Naive thymus-derived CD8-positive, alpha-beta T cell (primary cell): ENCODE measurements at regions not wholly inside any gene's neighbourhood (a gene's known extent, or its start where the extent isn't known, plus 50 kb on each side); places are given as distances from the start of the nearest gene placed in this dataset.

Experiments used
- ATAC-seq, 2 donors: fragments of 150-1000 bp; cut with Tn5 transposase in 1 of 2; sonication (Bioruptor Pico), chemical (Tn5 transposase) in 1 of 2; 1 replicate in 1 of 2; 2 replicates in 1 of 2; pipeline ENCODE4 v1.10.0; 2021; ENCODE audit warnings: mild to moderate bottlenecking in 2 of 2, moderate library complexity in 2 of 2
- POLR2A ChIA-PET: fragments of 350-600 bp; sonication (Branson Sonifier 250); formaldehyde crosslinking; loops from one replicate; lab custom pipeline; 2021; ENCODE audit warnings: antibody characterized with exemption; lab: Charles Lee
- DNase-seq, 10 donors: peaks; one replicate each; pipeline versions ENCODE4 v3.0.0 to v3.0.0-alpha.2; 2020 to 2022
- H3K27ac Mint-ChIP-seq, 10 donors: one replicate each; pipeline ENCODE4 v1.8.0; 2020 to 2022; ENCODE audit warnings: mild to moderate bottlenecking in 10 of 10, mixed read lengths in 10 of 10, moderate library complexity in 4 of 10, inconsistent platforms in 1 of 10
- H3K27me3 Mint-ChIP-seq, 5 donors: one replicate each; pipeline ENCODE4 v1.8.0; 2021 to 2022; ENCODE audit warnings: mixed read lengths in 5 of 5
- H3K36me3 Mint-ChIP-seq, 3 donors: one replicate each; pipeline ENCODE4 v1.8.0; 2020 to 2022; ENCODE audit warnings: mixed read lengths in 3 of 3, mild to moderate bottlenecking in 2 of 3, inconsistent platforms in 1 of 3
- H3K4me1 Mint-ChIP-seq, 4 donors: one replicate each; pipeline ENCODE4 v1.8.0; 2021 to 2022; ENCODE audit warnings: mixed read lengths in 4 of 4
- H3K4me3 Mint-ChIP-seq, 10 donors: one replicate each; pipeline ENCODE4 v1.8.0; 2020 to 2022; ENCODE audit warnings: mild to moderate bottlenecking in 10 of 10, mixed read lengths in 10 of 10, moderate library complexity in 6 of 10, inconsistent platforms in 1 of 10
- H3K9me3 Mint-ChIP-seq, 9 donors: one replicate each; pipeline ENCODE4 v1.8.0; 2020 to 2022; ENCODE audit warnings: mixed read lengths in 9 of 9, mild to moderate bottlenecking in 3 of 9, inconsistent platforms in 1 of 9, moderate library complexity in 1 of 9

GRCh38 chr9:10925896-10926295, 313.1 kb upstream of the PTPRD start:
- H3K27ac Mint-ChIP-seq: no peak overlapping the region
- POLR2A ChIA-PET: no interaction called here
- ATAC-seq: no peak
- H3K4me1 Mint-ChIP-seq: no peaks in the 10 kb centered on the region
- H3K27me3 Mint-ChIP-seq: no peaks in the 10 kb centered on the region
- H3K36me3 Mint-ChIP-seq: no peaks in the 10 kb centered on the region
- DNase-seq: no peak
- H3K9me3 Mint-ChIP-seq: peaks cover 2 to 25% (median 15%) of the 10 kb centered on the region in 9 donors
- no peak overlapping the region for H3K4me3 Mint-ChIP-seq

- Mint-ChIP-seq H3K27me3 (no peaks in the 10 kb centered on the region), H3K27ac (no peak overlapping the region), H3K9me3 (peaks cover 0 to 29% (median 13%) of the 10 kb centered on the region in 9 donors), H3K4me3 (no peak overlapping the region), H3K4me1 (no peaks in the 10 kb centered on the region), H3K36me3 (peaks cover 0 to 7% (median 0%) of the 10 kb centered on the region in 3 donors)
- POLR2A ChIA-PET: no interaction called here
- DNase-seq: no peak
- no peak for ATAC-seq
Observed at GRCh38 chr9:10928372-10928771, 315.6 kb upstream of the PTPRD start.

GRCh38 chr9:10930081-10930480, 317.3 kb upstream of the PTPRD start:
- Mint-ChIP-seq H3K27ac (no peak overlapping the region), H3K4me3 (no peak overlapping the region), H3K4me1 (no peaks in the 10 kb centered on the region), H3K9me3 (peaks cover 0 to 28% (median 11%) of the 10 kb centered on the region in 9 donors), H3K27me3 (no peaks in the 10 kb centered on the region), H3K36me3 (peaks cover 0 to 7% (median 0%) of the 10 kb centered on the region in 3 donors)
- ATAC-seq: no peak
- no peak for DNase-seq
- POLR2A ChIA-PET: no interaction called here

GRCh38 chr9:10946676-10947410, 334.0 kb upstream of the PTPRD start:
- ATAC-seq (no peak), DNase-seq (no peak)
- POLR2A ChIA-PET: no interaction called here
- Mint-ChIP-seq H3K27ac (no peak overlapping the region), H3K4me3 (no peak overlapping the region), H3K4me1 (no peaks in the 10 kb centered on the region), H3K9me3 (peaks cover 0 to 31% (median 12%) of the 10 kb centered on the region in 9 donors), H3K27me3 (no peaks in the 10 kb centered on the region), H3K36me3 (no peaks in the 10 kb centered on the region)

- ATAC-seq (no peak), DNase-seq (no peak)
- Mint-ChIP-seq H3K27me3 (no peaks in the 10 kb centered on the region), H3K4me1 (no peaks in the 10 kb centered on the region), H3K4me3 (no peak overlapping the region), H3K27ac (no peak overlapping the region), H3K9me3 (peaks cover 7 to 48% (median 16%) of the 10 kb centered on the region in 9 donors), H3K36me3 (peaks cover 0 to 7% (median 0%) of the 10 kb centered on the region in 3 donors)
- POLR2A ChIA-PET: no interaction called here
Observed at GRCh38 chr9:10957878-10958277, 345.1 kb upstream of the PTPRD start.

GRCh38 chr9:10961883-10962282, 349.1 kb upstream of the PTPRD start:
- H3K4me3 Mint-ChIP-seq: no peak overlapping the region
- POLR2A ChIA-PET: no interaction called here
- peaks cover 0 to 18% (median 0%) of the 10 kb centered on the region in 3 donors for H3K36me3 Mint-ChIP-seq
- ATAC-seq (no peak), DNase-seq (no peak)
- H3K27me3 Mint-ChIP-seq: no peaks in the 10 kb centered on the region
- H3K4me1 Mint-ChIP-seq: no peaks in the 10 kb centered on the region
- H3K27ac Mint-ChIP-seq: no peak overlapping the region
- peaks cover 10 to 59% (median 25%) of the 10 kb centered on the region in 9 donors for H3K9me3 Mint-ChIP-seq

GRCh38 chr9:10983251-10983650, 370.4 kb upstream of the PTPRD start:
- H3K4me3 Mint-ChIP-seq: no peak overlapping the region
- ATAC-seq (no peak), DNase-seq (no peak)
- H3K27me3 Mint-ChIP-seq: no peaks in the 10 kb centered on the region
- peaks cover 5 to 22% (median 13%) of the 10 kb centered on the region in 9 donors for H3K9me3 Mint-ChIP-seq
- H3K27ac Mint-ChIP-seq: no peak overlapping the region
- H3K4me1 Mint-ChIP-seq: no peaks in the 10 kb centered on the region
- no peaks in the 10 kb centered on the region for H3K36me3 Mint-ChIP-seq
- POLR2A ChIA-PET: no interaction called here

GRCh38 chr9:10999646-11000045, 386.8 kb upstream of the PTPRD start:
- DNase-seq: no peak
- POLR2A ChIA-PET: no interaction called here
- H3K27ac Mint-ChIP-seq: no peak overlapping the region
- no peak for ATAC-seq
- H3K4me3 Mint-ChIP-seq: no peak overlapping the region
- peaks cover 5 to 25% (median 13%) of the 10 kb centered on the region in 9 donors for H3K9me3 Mint-ChIP-seq
- H3K4me1 Mint-ChIP-seq: no peaks in the 10 kb centered on the region
- H3K36me3 Mint-ChIP-seq: peaks cover 0 to 3% (median 0%) of the 10 kb centered on the region in 3 donors
- no peaks in the 10 kb centered on the region for H3K27me3 Mint-ChIP-seq

- Mint-ChIP-seq H3K9me3 (peaks cover 3 to 20% (median 10%) of the 10 kb centered on the region in 9 donors), H3K27me3 (no peaks in the 10 kb centered on the region), H3K27ac (no peak overlapping the region), H3K4me1 (no peaks in the 10 kb centered on the region), H3K4me3 (no peak overlapping the region), H3K36me3 (no peaks in the 10 kb centered on the region)
- POLR2A ChIA-PET: no interaction called here
- DNase-seq (no peak), ATAC-seq (no peak)
Observed at GRCh38 chr9:11001546-11001945, 388.7 kb upstream of the PTPRD start.

- ATAC-seq: no peak
- no peaks in the 10 kb centered on the region for H3K4me1 Mint-ChIP-seq
- H3K36me3 Mint-ChIP-seq: no peaks in the 10 kb centered on the region
- peaks cover 4 to 20% (median 9%) of the 10 kb centered on the region in 9 donors for H3K9me3 Mint-ChIP-seq
- no peak overlapping the region for H3K4me3 Mint-ChIP-seq
- no peaks in the 10 kb centered on the region for H3K27me3 Mint-ChIP-seq
- no peak for DNase-seq
- POLR2A ChIA-PET: no interaction called here
- no peak overlapping the region for H3K27ac Mint-ChIP-seq
Observed at GRCh38 chr9:11002705-11003104, 389.9 kb upstream of the PTPRD start.

- H3K36me3 Mint-ChIP-seq: no peaks in the 10 kb centered on the region
- ATAC-seq (no peak), DNase-seq (no peak)
- H3K27ac Mint-ChIP-seq: no peak overlapping the region
- no peaks in the 10 kb centered on the region for H3K27me3 Mint-ChIP-seq
- H3K4me3 Mint-ChIP-seq: no peak overlapping the region
- H3K4me1 Mint-ChIP-seq: no peaks in the 10 kb centered on the region
- peaks cover 4 to 21% (median 11%) of the 10 kb centered on the region in 9 donors for H3K9me3 Mint-ChIP-seq
- POLR2A ChIA-PET: no interaction called here
Observed at GRCh38 chr9:11003836-11004235, 391.0 kb upstream of the PTPRD start.

GRCh38 chr9:11011696-11012095, 398.9 kb upstream of the PTPRD start:
- H3K4me3 Mint-ChIP-seq: no peak overlapping the region
- ATAC-seq: no peak
- POLR2A ChIA-PET: no interaction called here
- H3K36me3 Mint-ChIP-seq: peaks cover 0 to 26% (median 0%) of the 10 kb centered on the region in 3 donors
- no peak overlapping the region for H3K27ac Mint-ChIP-seq
- no peaks in the 10 kb centered on the region for H3K4me1 Mint-ChIP-seq
- H3K27me3 Mint-ChIP-seq: no peaks in the 10 kb centered on the region
- H3K9me3 Mint-ChIP-seq: peaks cover 12 to 55% (median 27%) of the 10 kb centered on the region in 9 donors
- no peak for DNase-seq

- POLR2A ChIA-PET: no interaction called here
Observed at GRCh38 chr9:11016081-11016480, 403.3 kb upstream of the PTPRD start.

GRCh38 chr9:11023201-11023600, 410.4 kb upstream of the PTPRD start:
- Mint-ChIP-seq H3K4me3 (no peak overlapping the region), H3K27ac (no peak overlapping the region), H3K4me1 (no peaks in the 10 kb centered on the region), H3K27me3 (peaks cover 0 to 1% (median 0%) of the 10 kb centered on the region in 5 donors), H3K36me3 (peaks cover 0 to 5% (median 0%) of the 10 kb centered on the region in 3 donors), H3K9me3 (peaks cover 0 to 24% (median 16%) of the 10 kb centered on the region in 9 donors)
- DNase-seq: no peak
- POLR2A ChIA-PET: no interaction called here
- no peak for ATAC-seq

More at GRCh38 chr9:11016081-11016480, 403.3 kb upstream of the PTPRD start:
- Mint-ChIP-seq H3K9me3 (peaks cover 3 to 59% (median 28%) of the 10 kb centered on the region in 9 donors), H3K36me3 (peaks cover 0 to 15% (median 0%) of the 10 kb centered on the region in 3 donors), H3K4me1 (no peaks in the 10 kb centered on the region), H3K4me3 (no peak overlapping the region), H3K27me3 (no peaks in the 10 kb centered on the region), H3K27ac (no peak overlapping the region)
- no peak for DNase-seq
- no peak for ATAC-seq
